GM19452 (cell line): ENCODE measurements at regions not wholly inside any gene's neighbourhood (a gene's known extent, or its start where the extent isn't known, plus 50 kb on each side); places are given as distances from the start of the nearest gene placed in this dataset.

Experiments used
- ATAC-seq: cut with Tn5 transposase; IDR thresholded peaks from one replicate; pipeline ENCODE4 v1.9.1; 2021; ENCODE audit not compliant: unreplicated experiment

DNA sequence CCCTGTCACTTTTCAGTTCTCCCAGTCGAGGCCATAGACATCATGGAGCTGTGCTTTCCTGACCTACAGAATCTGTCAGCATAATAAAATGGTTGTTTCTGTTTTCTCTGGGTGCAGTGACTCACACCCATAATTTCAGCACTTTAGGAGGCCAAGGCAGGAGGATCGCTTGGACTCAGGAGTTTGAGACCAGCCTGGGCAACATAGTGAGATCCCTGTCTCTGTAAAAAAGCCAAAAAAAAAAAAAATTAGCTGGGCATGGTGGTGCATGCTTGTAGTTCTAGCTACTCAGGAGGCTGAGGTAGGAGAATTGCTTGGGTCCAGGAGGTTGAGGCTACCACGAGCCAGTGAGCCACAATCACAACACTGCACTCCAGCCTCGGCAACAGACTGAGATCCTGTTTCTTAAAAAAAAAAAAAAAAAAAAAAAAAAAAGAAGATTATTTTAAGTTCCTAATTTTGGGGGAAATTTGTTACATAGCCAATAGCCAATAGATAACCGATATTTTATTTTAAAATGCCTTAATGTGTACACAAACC is 196.2 kb downstream of the ADSS2 start:
- ATAC-seq = no peak

DNA sequence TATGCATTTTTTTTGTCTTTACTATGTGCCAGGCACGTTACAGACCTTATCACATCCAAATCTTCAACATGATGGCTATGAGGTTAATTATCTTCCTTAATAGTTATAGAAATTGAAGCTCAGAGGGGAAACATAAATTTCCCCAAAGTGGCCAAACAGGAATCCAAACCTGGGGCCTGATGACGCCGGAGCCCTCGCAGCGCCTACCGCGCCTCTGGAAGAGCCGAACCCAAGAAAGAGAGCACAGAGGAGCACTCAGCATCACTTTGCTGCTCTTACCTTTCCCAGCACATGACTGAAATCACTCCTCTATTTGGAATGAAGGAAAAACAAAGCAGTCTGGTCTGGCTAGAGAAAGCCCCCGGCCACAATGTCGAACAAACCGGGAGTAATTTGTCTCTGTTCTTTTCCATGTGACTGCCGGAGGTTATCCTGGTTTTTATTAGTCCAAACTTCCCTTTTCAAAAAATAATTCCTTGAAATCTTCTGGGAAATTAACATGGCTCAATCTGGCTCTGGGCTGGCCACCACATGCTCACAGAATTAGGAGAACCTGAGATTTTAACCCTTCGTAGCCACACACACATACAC is 195.5 kb downstream of the ADSS2 start:
- ATAC-seq = no peak

DNA sequence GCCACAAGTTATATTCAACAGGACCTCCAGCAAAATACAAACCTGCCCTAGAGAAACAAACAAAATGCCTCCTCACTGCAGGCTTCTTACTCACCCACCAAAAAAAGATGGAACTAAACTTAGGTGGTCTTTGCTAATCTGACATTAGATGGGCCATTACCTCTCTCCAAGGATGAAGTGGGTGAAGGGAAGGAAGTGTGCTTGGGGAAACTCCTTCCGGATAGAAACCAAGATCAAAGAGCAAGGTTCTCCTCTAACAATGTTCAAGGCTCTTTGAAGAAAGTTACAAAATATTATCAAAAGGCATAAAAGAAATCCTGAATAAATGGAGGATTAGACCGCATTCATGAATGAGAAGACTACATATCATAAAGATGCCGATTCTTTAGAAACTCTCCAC is 187.5 kb downstream of the ADSS2 start:
- ATAC-seq = no peak

DNA sequence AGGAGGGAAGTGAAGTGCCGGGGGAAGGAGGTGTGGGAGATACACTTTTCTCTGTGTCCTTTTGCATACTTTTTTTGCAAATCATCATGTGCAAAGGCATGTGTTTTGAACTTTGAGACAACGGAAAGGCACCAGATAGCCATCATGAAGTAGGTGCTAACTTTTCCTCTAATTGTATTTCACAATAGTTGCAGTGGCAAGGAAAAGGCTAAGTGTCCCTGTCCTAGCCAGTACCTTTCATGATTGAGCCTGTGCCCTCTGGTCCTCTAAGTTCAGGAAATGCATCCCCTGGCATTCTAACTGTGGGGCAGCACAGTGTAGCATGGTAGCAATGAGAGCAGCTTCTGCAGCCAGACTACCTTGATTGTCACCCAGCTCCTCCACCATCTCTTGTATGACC is 186.2 kb downstream of the ADSS2 start:
- ATAC-seq = no peak

DNA sequence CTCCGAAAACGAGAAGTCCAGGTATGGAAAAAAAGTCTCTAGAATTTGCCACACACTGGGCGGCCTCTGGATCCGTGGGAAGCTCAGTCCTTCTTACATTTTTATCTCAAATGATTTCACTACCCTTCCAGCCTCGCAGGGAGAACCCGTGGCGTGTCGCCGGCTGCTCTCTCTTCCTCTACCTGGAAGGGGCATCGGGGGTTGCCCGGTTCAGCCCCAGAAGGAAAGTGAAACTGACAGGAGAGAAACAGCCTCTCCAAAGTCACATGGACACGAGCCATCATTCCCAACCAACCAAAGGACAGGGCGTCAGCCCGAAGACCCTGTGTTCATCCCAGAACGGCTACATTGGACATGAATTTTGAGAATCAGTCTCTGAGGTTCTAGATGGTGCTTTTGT is 182.5 kb downstream of the ADSS2 start:
- ATAC-seq = no peak

DNA sequence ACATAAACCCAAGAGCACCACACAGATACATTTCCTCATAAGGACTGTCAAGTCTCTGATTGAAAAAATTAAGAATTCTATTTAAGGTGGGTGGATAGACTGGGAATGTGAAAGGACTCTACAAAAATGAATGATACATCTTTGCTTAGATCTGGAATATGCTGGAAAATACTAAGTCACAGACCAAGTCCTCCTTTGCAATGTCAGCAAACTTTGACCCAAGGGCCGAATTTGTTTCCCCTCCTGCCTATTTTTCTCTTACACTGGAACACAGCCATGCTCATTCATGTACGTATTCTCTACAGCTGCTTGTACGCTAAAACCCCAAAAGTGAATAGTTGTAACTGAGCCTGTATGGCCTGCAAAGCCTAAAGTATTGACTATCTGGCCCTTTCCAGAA is 180.7 kb downstream of the ADSS2 start:
- no peak for ATAC-seq

DNA sequence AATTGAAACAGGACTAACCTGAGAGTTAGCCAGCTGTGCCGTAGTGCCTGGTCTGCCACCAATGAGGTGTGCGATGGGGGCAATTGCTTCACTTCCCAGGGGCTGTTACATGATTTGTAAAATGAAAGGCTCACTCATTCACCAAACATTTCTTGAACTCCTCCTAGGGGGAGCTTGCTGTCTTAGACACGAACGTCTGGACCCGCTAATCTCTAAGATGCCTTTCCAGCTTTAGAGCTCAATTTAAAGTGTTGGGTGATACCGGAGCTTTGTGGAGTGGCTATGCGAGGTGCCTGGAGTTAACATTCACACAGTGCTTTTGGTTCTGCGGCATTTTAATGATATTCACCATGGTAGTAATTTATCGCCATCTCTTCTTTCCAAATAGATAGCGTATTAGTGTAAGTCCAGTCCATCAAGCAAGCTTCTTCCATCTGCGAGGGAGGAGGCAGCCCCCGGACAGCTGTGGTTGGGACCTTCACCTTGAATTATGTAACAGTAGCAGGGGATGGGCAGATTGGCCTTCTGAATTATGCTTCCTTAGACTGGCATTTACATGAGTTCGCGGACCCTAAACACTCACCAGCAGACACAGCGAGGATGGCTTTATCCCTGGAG is 179.9 kb downstream of the ADSS2 start:
- ATAC-seq = no peak

DNA sequence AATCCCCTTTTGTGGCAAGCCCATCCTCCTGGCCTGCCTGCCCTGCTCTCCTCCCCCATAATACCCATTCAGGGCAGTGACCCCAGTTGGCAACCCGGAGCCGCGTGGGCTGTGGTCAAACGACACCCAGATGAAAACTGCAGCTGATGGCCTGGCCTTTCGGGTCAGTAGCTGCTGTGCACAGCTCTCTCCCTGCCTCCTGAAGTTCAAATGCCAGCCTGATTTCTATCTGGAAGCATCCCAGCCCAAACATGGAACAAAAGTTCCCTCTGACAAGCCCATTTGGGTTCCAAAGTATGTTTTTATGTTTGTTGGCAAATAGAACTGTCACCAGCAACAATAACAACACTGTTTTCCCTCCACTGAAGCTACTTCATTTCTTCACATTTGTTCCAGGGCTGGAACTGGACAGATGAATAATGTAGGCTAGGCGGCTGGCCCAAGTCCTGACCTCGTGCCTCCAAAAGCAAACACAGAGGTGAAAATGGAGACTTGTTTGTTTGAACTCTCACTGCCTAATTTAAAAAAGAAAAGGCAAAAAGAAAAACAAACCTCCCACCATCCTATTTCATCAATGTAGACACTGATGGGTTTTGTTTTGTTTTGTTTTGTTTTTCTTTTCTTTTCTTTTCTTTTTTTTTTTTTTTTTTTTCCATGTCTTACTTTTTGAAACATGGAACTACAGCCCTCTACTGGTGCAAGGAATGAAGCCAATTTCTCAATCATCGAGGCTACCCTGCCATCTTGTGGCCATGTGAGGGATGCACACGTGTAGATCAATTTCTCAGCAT is 179.0 kb downstream of the ADSS2 start:
- ATAC-seq = peak; percentile 85

DNA sequence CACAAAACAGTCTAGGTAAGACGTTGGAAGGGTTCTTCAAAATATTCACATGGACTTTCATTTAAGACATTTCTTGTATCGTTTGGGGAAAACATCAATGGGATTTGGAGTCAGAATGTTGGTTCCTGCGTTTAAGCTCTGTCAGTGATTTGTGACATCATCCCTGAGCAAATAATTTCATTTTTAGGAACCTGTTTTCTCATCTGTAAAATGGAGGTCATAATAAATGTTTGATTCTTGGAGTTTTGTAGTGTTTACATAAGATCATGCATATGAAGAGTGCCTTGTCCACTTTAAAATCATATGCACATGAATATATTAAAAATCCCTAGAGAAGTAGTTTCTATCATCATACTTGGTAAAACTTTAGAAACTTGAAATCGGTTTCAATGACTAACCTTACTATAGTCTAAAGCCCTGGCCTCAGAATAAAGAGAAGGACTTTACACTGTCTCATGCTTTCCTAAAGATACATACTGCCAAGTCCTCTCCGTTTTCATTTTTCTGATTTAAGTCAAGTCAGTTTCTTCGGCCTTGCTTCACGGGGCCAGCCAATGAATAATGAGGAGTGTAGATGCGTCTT is 178.4 kb downstream of the ADSS2 start:
- no peak for ATAC-seq

DNA sequence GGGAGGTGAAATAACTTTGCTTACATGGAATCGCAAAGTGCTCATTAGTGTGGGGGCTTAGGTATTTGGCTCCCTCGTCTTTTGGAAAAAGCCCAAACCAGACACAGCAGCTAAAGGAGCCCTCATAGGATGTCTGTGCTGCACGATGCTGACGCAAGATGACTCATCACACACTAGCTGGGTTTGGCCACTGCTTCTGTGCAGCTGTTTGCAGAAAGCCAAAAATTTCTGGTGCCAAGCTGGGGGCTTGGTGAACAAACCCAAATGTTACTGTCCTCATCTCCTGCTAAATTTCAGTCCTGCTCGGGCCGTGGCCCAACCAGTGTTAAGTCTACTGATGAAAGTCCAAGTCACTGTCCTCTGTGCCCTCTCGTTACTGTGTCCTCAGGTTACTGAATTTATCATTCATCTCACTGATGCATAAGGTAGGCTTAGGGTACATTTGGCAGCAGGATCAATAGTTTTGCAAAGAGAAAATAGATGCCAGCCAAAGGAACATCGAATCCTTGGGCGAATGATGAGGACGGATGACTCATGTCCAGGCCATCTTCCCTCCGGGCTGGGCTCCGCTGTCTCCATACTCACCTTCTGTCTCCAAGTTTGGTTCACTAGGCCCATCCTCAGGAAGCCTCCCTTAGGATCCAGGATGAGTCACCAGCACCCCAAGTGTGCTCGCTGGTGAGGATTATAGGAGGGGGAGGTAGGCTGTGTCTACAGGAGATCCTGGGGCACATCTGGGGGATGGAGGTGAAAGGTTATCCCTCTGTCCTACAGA is 177.7 kb downstream of the ADSS2 start:
- no peak for ATAC-seq

DNA sequence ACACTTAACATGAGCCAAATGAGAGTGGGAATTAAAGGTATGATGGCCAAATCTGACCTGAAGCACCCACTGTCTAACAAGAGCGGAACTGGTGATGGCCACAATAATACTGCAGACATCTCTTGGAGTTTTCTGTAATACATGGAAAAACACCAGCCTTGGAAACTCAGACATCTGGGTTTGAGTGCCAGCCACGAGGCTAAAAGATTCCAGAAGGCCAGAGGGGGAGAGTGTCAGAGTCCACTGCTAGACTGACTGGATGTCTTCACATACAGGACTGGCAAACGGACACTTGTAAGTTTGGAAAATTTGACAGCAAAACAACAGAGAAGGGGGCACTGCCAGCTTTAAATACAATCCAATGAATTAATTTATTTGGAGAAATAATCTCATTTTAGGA is 175.1 kb downstream of the ADSS2 start:
- ATAC-seq = no peak

DNA sequence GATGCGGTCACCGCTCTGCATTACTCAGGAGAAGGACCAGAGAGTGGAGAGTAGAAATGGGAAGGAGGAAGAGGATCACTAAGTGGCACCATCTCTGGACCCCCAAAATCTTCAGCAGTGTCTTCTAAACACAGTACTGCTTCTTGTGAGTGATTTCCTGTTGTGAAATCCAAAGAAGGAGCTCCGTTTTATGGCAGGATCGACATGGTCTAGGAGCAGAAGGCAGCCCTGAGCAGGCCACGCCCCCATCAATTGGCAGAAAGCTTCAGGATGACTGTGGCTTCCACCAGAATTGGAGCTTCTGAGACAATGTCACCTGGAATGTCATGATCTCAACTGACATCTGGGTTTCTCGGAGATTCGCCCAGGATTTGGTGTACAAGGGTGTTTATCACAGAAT is 171.5 kb downstream of the ADSS2 start:
- no peak for ATAC-seq

DNA sequence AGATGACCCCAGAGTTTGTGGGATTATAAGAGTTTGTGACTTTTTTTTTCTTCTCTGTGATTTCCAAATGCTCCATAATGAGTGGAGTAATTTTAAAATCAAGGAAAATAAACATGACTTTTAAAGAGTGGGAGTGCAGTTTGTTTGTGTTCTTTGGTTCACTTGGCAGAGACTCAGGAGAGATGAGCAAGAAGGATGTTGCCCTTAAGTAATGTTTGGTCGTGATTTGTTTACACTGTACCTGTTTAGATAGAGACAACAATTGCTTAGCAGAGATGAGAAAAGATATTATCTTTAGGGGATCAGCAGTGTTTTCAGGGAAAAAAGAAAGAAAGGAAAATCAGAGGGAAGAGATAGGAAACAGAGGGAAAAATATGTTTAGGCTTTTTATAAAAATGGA is 170.8 kb downstream of the ADSS2 start:
- no peak for ATAC-seq

DNA sequence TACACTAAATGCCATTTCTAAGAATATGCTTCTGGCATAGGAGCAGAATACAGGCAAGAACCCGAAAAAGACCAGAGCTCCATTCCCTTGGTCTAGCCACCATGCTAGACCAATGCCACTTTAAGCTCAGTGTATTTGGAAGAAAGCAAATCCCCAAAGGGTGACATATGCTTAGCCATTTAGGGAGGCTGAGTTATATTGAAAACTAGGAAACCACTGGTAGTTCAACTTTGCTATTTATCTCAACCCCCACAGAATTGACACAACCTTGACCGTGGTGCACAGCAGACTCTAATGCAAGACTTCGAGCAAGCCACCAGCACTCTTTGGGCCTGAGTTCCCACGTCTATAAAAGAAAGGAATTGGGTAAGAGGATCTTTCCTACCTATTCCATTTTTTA is 167.9 kb downstream of the ADSS2 start:
- no peak for ATAC-seq

DNA sequence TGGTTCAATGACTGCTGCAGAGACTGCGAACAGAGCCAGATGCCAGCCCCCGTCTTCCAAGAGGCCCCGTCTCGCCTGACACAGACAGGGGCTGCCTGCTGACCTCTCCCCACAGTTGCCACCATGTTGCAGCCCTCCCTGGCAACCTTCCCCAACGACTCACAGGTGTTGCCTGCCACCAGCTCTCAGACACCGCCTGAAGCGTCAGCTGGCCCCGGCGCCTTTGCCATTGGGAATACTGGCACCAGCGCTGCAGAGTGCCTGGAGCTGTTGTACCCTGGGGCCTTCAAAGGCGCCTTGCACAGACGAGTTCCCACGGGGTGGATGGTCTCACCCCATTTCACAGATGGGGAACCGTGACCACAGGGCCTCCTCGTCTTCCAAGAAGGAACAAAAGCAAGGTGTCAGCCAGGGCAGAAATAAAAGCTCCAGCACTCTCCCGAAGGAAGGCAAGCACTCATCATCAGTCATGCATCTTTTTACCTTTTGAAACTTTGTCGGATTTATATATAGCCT is 167.0 kb downstream of the ADSS2 start:
- no peak for ATAC-seq

DNA sequence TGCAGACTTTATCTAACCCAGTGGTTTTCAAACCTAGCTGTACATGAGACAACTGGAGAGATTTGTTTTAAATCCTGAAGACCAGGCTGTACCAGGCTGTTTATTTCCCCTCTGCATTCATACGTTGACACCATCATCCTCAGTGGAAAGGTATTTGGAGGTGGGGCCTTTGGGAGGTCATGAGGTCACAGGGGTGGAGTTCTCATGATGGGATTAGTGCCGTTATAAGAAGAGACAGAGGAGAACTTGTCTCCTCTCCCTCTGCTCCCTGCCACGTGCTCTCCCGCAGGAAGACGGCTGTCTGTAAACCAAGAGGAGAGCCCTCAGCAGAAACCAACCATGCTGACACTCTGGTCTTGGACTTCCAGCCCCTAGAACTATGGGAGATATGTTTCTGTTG is 165.4 kb downstream of the ADSS2 start:
- ATAC-seq = no peak

DNA sequence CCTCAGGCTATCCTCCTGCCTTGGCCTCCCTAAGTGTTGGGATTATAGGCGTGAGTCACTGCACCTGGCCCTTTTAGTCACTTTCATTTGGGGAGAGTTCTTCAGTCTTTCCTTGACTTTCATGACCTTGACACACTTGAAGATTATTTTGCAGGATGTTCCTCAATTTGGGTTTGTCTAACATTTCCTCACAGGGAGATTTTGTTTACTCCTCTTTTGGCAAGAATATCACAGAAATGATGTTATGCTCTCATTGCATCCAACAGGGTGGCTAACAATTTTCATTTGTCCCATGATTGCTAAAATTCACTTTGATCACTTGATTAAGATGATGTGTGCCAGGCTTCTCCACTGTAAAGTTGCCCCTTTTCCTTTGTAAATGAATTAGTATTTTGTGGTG is 164.0 kb downstream of the ADSS2 start:
- no peak for ATAC-seq

DNA sequence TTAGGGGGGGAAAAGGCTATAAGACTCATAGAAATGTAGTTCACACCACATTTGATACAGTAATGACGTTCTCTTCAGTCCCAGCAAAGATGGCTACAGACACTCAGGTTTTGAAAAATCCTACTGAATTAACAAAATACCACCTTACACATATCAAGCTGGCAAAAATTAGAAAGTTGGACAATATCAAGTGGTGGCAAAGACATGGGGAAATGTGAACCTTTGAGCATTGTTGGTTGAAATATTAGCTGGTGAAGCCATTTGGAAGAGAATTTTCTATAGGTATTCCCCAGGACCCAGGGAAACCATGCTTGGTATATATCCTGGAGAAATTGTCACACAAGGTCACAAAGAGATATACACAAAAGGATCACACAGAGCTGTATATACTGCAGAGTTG is 163.0 kb downstream of the ADSS2 start:
- ATAC-seq = no peak

DNA sequence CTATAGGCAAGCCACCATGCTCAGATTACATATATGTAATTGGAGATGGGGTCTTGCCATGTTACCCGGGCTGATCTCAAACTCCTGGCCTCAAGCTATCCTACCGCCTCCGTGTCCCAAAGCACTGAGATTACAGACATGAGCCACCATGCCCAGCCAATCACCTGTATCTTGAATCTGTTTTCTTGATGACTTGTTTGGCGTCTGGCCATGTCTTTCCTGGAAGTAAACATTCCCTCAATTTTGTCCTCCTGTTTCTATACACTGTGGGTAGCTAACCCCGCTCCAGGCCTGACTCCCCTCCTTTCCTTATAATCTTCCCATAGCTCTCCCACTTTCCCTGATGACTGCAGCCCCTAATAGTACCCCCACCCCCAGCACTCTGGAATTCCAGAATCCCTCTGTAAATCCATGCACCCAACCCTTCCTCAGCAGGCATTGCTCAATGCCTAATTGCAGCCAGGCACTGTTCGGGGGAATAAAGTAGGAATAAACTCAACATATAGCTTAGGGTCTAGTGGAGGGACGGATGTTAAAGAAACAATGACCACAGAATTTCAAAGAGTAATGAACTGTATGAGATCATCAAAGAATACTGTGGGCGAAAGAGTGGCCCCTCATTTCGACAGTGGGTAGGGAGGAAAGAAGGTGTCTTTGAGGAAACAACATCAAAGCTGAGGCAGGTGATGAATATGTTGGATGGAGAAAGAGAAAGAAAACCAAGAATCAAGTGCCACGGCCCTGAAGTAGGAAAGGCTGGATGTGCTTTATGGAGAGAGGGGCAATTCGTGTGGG is 161.5 kb downstream of the ADSS2 start:
- ATAC-seq = no peak
